A673 (cell line): ENCODE measurements at regions not wholly inside any gene's neighbourhood (a gene's known extent, or its start where the extent isn't known, plus 50 kb on each side); places are given as distances from the start of the nearest gene placed in this dataset.

ENCODE experiments used
- EZH2 ChIP-seq: fragments of 200-600 bp; sonication (generic); IDR thresholded peaks from 2 replicates; pipeline ENCODE4 v1.6.1; 2017; ENCODE audit warnings: borderline replicate concordance, low read depth, mild to moderate bottlenecking, mixed read lengths, antibody characterized with exemption, low read length; ENCODE audit not compliant: poor library complexity, severe bottlenecking
- TF ChIP-seq, protein P1 (sequence below): fragments of 300-800, 200-600 bp; sonication (generic); conservative IDR thresholded peaks from 2 replicates; pipeline ENCODE4 v1.5.1; 2017; ENCODE audit warnings: low read depth, mild to moderate bottlenecking, antibody characterized with exemption, low read length, moderate library complexity, mixed read lengths

DNA sequence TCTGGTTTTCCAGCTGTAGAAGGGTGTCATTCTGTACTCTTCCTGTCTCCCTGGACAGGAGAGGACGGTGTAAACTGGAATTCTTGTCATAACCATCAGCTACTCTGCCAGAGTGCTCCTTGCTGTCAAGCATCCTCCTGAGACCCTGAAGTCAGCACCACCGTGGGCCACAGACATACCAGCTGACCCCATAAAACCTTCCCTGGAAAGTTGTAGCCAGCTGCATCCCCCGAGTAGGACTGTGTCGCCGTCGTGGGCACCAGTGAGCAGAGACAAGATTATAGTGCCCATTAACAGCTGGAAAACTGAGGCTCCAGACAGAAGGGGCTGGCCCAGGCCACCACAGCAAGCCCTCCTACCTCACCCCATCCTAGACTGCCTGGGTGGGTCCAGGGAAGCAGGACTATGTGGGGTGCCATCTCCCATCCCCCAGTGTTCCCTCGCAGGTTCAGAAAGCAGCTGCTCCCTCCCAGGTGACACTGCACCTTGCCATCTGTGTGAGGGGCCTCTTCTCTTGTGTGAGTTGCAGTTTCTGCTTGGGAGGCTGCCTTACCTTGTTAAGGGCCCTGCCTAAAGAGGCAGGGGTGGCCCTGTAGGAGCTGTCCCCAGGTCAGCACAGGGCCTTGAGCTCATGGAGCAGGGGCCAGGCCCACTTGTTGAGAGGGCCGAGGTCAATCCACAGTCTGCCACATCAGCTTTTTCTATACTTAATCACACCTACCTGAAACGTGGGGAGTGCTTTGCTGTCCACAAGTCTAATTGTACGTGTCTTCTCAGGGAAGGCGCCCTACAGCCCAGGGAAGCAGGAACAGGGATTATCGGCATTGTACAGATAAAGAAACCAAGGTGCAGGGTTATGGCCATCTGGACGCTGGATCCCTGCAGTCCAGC, 191.9 kb upstream of the LINGO1 start:
- TF ChIP-seq, protein P1, sequence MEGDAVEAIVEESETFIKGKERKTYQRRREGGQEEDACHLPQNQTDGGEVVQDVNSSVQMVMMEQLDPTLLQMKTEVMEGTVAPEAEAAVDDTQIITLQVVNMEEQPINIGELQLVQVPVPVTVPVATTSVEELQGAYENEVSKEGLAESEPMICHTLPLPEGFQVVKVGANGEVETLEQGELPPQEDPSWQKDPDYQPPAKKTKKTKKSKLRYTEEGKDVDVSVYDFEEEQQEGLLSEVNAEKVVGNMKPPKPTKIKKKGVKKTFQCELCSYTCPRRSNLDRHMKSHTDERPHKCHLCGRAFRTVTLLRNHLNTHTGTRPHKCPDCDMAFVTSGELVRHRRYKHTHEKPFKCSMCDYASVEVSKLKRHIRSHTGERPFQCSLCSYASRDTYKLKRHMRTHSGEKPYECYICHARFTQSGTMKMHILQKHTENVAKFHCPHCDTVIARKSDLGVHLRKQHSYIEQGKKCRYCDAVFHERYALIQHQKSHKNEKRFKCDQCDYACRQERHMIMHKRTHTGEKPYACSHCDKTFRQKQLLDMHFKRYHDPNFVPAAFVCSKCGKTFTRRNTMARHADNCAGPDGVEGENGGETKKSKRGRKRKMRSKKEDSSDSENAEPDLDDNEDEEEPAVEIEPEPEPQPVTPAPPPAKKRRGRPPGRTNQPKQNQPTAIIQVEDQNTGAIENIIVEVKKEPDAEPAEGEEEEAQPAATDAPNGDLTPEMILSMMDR = no peak
- no peak for TF ChIP-seq EZH2
